Ureter (tissue), 1 donor: ENCODE measurements at regions not wholly inside any gene's neighbourhood (a gene's known extent, or its start where the extent isn't known, plus 50 kb on each side); places are given as distances from the start of the nearest gene placed in this dataset.

Experiments used
- DNase-seq: peaks from one replicate; pipeline ENCODE4 v3.0.0-alpha.2; 2020; ENCODE audit warnings: low spot score
- donor health status: DM: yes; HTN: yes; CAD: no.

- DNase-seq: no peak
Observed at GRCh38 chr10:88108115-88108610, 244.7 kb downstream of the PTEN start.

GRCh38 chr10:88110355-88110754 is 246.9 kb downstream of the PTEN start:
- no peak for DNase-seq

GRCh38 chr10:88110822-88111221 is 247.4 kb downstream of the PTEN start:
- no peak for DNase-seq

GRCh38 chr10:88111294-88111693 is 247.9 kb downstream of the PTEN start:
- DNase-seq: no peak

- no peak for DNase-seq
Observed at GRCh38 chr10:88113232-88113631, 249.8 kb downstream of the PTEN start.

GRCh38 chr10:88113657-88114272 is 250.3 kb downstream of the PTEN start:
- DNase-seq: no peak

GRCh38 chr10:88114368-88114767 is 250.9 kb downstream of the PTEN start:
- DNase-seq: no peak

GRCh38 chr10:88115407-88115806 is 252.0 kb downstream of the PTEN start:
- DNase-seq: no peak

- no peak for DNase-seq
Observed at GRCh38 chr10:88115968-88116367, 252.5 kb downstream of the PTEN start.

- DNase-seq: no peak
Observed at GRCh38 chr10:88116481-88116880, 253.1 kb downstream of the PTEN start.

- DNase-seq: no peak
Observed at GRCh38 chr10:88116971-88117626, 253.7 kb downstream of the PTEN start.

- no peak for DNase-seq
Observed at GRCh38 chr10:88117869-88118632, 254.6 kb downstream of the PTEN start.

- no peak for DNase-seq
Observed at GRCh38 chr10:88118729-88119128, 255.3 kb downstream of the PTEN start.

GRCh38 chr10:88119160-88119559 is 255.7 kb downstream of the PTEN start:
- no peak for DNase-seq

- DNase-seq: no peak
Observed at GRCh38 chr10:88120075-88120474, 256.6 kb downstream of the PTEN start.

- DNase-seq: no peak
Observed at GRCh38 chr10:88120599-88121333, 257.3 kb downstream of the PTEN start.

- no peak for DNase-seq
Observed at GRCh38 chr10:88121361-88121760, 257.9 kb downstream of the PTEN start.

- DNase-seq: no peak
Observed at GRCh38 chr10:88122145-88122544, 258.7 kb downstream of the PTEN start.

GRCh38 chr10:88122576-88122975 is 259.2 kb downstream of the PTEN start:
- no peak for DNase-seq

GRCh38 chr10:88125766-88126165 is 262.3 kb downstream of the PTEN start:
- no peak for DNase-seq

GRCh38 chr10:88126699-88127098 is 263.3 kb downstream of the PTEN start:
- DNase-seq: no peak

- DNase-seq: no peak
Observed at GRCh38 chr10:88127269-88127668, 263.8 kb downstream of the PTEN start.
